ENCODE measurements at regions not wholly inside any gene's neighbourhood (a gene's known extent, or its start where the extent isn't known, plus 50 kb on each side); places are given as distances from the start of the nearest gene placed in this dataset.

DNA sequence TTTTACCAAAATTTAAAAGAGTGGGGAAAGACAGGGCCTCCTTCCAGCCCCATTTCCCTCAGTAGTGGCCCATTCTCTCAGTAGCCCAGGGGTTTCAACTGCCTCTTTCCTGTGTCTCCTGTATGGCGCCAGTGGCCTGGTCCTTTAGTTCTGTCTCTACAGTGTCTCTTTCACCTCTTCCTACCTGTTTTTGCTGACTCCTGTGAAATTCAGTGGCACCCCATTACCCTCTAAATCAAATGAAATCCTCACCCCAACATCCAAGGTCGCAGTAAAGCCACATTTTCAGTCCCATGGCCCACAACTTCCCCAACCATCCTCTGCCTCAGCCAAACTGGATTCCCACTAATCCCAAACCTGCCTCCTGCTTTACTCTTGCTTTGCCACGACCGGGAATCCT lies 200.7 kb downstream of the IPMK start:
- ATAC-seq = no peak
- no peak overlapping the region for H2AFZ ChIP-seq
- no peaks in the 10 kb centered on the region for H3K27me3 ChIP-seq (ENCODE audit: insufficient read depth)
- H3K9me2 ChIP-seq (ENCODE audit: insufficient read depth) = no peaks in the 10 kb centered on the region
- H3K27ac ChIP-seq (ENCODE audit: low read depth) = no peak overlapping the region
- H3K4me1 Mint-ChIP-seq = peaks cover 27% of the 10 kb centered on the region
- H3K9me3 Mint-ChIP-seq = no peaks in the 10 kb centered on the region
- DNase-seq (ENCODE audit: low spot score) = no peak
- no peaks in the 10 kb centered on the region; the same call in 2 of the 3 replicates for H3K36me3 Mint-ChIP-seq (ENCODE audit: low read depth)
- no peak overlapping the region for H3K27ac Mint-ChIP-seq
- TF ChIP-seq, protein P1, sequence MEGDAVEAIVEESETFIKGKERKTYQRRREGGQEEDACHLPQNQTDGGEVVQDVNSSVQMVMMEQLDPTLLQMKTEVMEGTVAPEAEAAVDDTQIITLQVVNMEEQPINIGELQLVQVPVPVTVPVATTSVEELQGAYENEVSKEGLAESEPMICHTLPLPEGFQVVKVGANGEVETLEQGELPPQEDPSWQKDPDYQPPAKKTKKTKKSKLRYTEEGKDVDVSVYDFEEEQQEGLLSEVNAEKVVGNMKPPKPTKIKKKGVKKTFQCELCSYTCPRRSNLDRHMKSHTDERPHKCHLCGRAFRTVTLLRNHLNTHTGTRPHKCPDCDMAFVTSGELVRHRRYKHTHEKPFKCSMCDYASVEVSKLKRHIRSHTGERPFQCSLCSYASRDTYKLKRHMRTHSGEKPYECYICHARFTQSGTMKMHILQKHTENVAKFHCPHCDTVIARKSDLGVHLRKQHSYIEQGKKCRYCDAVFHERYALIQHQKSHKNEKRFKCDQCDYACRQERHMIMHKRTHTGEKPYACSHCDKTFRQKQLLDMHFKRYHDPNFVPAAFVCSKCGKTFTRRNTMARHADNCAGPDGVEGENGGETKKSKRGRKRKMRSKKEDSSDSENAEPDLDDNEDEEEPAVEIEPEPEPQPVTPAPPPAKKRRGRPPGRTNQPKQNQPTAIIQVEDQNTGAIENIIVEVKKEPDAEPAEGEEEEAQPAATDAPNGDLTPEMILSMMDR (conservative IDR thresholded peaks at IDR 0.05; ENCODE audit: low read depth in 2 of 2) = no peak
- TF ChIP-seq EZH2 (IDR thresholded peaks at IDR 0.05; ENCODE audit: low read depth, unreplicated experiment) (no peak), POLR2AphosphoS5 (IDR thresholded peaks at IDR 0.05; ENCODE audit: low read depth) (no peak), NANOG (IDR thresholded peaks at IDR 0.05; ENCODE audit: borderline replicate concordance) (no peak), ZNF114 (CRISPR knock-in tag; IDR thresholded peaks at IDR 0.05) (no peak), STAT1 (IDR thresholded peaks at IDR 0.05; ENCODE audit: unreplicated experiment) (no peak), JUNB (IDR thresholded peaks at IDR 0.05; ENCODE audit: unreplicated experiment) (no peak)
- TF ChIP-seq, protein P2, sequence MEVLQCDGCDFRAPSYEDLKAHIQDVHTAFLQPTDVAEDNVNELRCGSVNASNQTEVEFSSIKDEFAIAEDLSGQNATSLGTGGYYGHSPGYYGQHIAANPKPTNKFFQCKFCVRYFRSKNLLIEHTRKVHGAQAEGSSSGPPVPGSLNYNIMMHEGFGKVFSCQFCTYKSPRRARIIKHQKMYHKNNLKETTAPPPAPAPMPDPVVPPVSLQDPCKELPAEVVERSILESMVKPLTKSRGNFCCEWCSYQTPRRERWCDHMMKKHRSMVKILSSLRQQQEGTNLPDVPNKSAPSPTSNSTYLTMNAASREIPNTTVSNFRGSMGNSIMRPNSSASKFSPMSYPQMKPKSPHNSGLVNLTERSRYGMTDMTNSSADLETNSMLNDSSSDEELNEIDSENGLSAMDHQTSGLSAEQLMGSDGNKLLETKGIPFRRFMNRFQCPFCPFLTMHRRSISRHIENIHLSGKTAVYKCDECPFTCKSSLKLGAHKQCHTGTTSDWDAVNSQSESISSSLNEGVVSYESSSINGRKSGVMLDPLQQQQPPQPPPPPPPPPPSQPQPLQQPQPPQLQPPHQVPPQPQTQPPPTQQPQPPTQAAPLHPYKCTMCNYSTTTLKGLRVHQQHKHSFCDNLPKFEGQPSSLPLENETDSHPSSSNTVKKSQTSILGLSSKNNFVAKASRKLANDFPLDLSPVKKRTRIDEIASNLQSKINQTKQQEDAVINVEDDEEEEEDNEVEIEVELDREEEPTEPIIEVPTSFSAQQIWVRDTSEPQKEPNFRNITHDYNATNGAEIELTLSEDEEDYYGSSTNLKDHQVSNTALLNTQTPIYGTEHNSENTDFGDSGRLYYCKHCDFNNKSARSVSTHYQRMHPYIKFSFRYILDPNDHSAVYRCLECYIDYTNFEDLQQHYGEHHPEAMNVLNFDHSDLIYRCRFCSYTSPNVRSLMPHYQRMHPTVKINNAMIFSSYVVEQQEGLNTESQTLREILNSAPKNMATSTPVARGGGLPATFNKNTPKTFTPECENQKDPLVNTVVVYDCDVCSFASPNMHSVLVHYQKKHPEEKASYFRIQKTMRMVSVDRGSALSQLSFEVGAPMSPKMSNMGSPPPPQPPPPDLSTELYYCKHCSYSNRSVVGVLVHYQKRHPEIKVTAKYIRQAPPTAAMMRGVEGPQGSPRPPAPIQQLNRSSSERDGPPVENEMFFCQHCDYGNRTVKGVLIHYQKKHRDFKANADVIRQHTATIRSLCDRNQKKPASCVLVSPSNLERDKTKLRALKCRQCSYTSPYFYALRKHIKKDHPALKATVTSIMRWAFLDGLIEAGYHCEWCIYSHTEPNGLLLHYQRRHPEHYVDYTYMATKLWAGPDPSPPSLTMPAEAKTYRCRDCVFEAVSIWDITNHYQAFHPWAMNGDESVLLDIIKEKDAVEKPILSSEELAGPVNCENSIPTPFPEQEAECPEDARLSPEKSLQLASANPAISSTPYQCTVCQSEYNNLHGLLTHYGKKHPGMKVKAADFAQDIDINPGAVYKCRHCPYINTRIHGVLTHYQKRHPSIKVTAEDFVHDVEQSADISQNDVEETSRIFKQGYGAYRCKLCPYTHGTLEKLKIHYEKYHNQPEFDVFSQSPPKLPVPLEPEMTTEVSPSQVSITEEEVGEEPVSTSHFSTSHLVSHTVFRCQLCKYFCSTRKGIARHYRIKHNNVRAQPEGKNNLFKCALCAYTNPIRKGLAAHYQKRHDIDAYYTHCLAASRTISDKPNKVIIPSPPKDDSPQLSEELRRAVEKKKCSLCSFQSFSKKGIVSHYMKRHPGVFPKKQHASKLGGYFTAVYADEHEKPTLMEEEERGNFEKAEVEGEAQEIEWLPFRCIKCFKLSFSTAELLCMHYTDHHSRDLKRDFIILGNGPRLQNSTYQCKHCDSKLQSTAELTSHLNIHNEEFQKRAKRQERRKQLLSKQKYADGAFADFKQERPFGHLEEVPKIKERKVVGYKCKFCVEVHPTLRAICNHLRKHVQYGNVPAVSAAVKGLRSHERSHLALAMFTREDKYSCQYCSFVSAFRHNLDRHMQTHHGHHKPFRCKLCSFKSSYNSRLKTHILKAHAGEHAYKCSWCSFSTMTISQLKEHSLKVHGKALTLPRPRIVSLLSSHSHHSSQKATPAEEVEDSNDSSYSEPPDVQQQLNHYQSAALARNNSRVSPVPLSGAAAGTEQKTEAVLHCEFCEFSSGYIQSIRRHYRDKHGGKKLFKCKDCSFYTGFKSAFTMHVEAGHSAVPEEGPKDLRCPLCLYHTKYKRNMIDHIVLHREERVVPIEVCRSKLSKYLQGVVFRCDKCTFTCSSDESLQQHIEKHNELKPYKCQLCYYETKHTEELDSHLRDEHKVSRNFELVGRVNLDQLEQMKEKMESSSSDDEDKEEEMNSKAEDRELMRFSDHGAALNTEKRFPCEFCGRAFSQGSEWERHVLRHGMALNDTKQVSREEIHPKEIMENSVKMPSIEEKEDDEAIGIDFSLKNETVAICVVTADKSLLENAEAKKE (CRISPR knock-in tag; IDR thresholded peaks at IDR 0.05) = no peak
- peaks cover 2% of the 10 kb centered on the region for H3K27me3 Mint-ChIP-seq (ENCODE audit: insufficient read depth, low read depth, poor library complexity)
- no peaks in the 10 kb centered on the region for H3K79me2 ChIP-seq (replicated peaks; ENCODE audit: insufficient read depth)
- no peaks in the 10 kb centered on the region for H3K36me3 ChIP-seq (ENCODE audit: insufficient read depth)
- peaks cover 20% of the 10 kb centered on the region for H3K4me1 ChIP-seq (ENCODE audit: insufficient read depth)
- no peak overlapping the region for H3K4me2 ChIP-seq
- H3K4me3 ChIP-seq = no peak overlapping the region
- no peak overlapping the region for H3K4me3 Mint-ChIP-seq
- no peaks in the 10 kb centered on the region for H3F3A ChIP-seq (replicated peaks; ENCODE audit: low read depth)
- H4K20me1 ChIP-seq (replicated peaks; ENCODE audit: insufficient read depth) = no peaks in the 10 kb centered on the region
